ENCODE measurements at regions not wholly inside any gene's neighbourhood (a gene's known extent, or its start where the extent isn't known, plus 50 kb on each side); places are given as distances from the start of the nearest gene placed in this dataset.

DNA sequence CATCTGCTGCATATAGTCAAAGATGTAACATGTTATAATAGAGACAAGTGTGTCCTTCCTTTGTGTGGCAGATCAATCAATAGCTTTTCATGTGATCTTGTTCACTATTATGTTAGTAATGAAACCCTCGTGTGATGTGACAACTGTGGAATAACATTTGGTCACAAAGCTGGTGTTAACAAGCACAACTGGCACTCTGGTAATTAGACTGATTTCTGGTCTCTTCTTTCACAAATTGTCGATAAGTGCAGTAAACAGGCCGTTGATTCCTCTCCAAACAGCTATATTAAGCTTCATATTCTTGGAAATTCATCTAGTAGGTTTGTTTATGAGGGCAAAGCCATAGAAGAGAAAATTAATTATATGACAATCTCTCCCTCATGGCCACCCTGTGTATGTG, 616.7 kb upstream of the PTBP2 start:
- TF ChIP-seq, protein P1, sequence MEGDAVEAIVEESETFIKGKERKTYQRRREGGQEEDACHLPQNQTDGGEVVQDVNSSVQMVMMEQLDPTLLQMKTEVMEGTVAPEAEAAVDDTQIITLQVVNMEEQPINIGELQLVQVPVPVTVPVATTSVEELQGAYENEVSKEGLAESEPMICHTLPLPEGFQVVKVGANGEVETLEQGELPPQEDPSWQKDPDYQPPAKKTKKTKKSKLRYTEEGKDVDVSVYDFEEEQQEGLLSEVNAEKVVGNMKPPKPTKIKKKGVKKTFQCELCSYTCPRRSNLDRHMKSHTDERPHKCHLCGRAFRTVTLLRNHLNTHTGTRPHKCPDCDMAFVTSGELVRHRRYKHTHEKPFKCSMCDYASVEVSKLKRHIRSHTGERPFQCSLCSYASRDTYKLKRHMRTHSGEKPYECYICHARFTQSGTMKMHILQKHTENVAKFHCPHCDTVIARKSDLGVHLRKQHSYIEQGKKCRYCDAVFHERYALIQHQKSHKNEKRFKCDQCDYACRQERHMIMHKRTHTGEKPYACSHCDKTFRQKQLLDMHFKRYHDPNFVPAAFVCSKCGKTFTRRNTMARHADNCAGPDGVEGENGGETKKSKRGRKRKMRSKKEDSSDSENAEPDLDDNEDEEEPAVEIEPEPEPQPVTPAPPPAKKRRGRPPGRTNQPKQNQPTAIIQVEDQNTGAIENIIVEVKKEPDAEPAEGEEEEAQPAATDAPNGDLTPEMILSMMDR (conservative IDR thresholded peaks at IDR 0.05; ENCODE audit: low read length) = no peak
- no peak for TF ChIP-seq EZH2phosphoT487 (IDR thresholded peaks at IDR 0.05; ENCODE audit: borderline replicate concordance)
